GM23338 (cell line): ENCODE measurements at regions not wholly inside any gene's neighbourhood (a gene's known extent, or its start where the extent isn't known, plus 50 kb on each side); places are given as distances from the start of the nearest gene placed in this dataset.

Experiments
- ATAC-seq: fragments of 200-7000 bp; cut with Tn5 transposase; 3 replicates; pipeline ENCODE4 v1.9.1; 2020
- DNase-seq: peaks from one replicate; pipeline ENCODE4 v3.0.0-alpha.2; 2015; ENCODE audit warnings: low spot score
- H2AFZ ChIP-seq: fragments of 200-600 bp; sonication (generic); 2 replicates; pipeline ENCODE4 v1.8.0; 2016; ENCODE audit warnings: antibody characterized with exemption, mild to moderate bottlenecking, moderate library complexity
- H3F3A ChIP-seq: fragments of 200-600 bp; sonication (generic); replicated peaks from 2 replicates; pipeline ENCODE4 v1.8.0; 2017; ENCODE audit warnings: antibody characterized with exemption, mixed run types, low read depth
- H3K27ac ChIP-seq: fragments of 200-600 bp; sonication (generic); 2 replicates; pipeline ENCODE4 v1.6.1; 2016; ENCODE audit warnings: low read depth
- H3K27me3 ChIP-seq: fragments of 200-600 bp; sonication (generic); 2 replicates; pipeline ENCODE4 v1.8.0; 2016; ENCODE audit warnings: mild to moderate bottlenecking, mixed run types, moderate library complexity; ENCODE audit not compliant: insufficient read depth
- H3K36me3 ChIP-seq: fragments of 200-600 bp; sonication (generic); 2 replicates; pipeline ENCODE4 v1.8.0; 2016; ENCODE audit warnings: mild to moderate bottlenecking; ENCODE audit not compliant: insufficient read depth
- H3K4me1 ChIP-seq: fragments of 200-600 bp; sonication (generic); 2 replicates; pipeline ENCODE4 v1.8.0; 2016; ENCODE audit warnings: mild to moderate bottlenecking, moderate library complexity; ENCODE audit not compliant: insufficient read depth
- H3K4me2 ChIP-seq: fragments of 200-600 bp; sonication (generic); 2 replicates; pipeline ENCODE4 v1.7.1; 2017; ENCODE audit warnings: mixed run types
- H3K4me3 ChIP-seq: fragments of 200-600 bp; sonication (generic); 2 replicates; pipeline ENCODE4 v1.6.1; 2016; ENCODE audit warnings: mixed run types
- H3K79me2 ChIP-seq: fragments of 200-600 bp; sonication (generic); replicated peaks from 2 replicates; pipeline ENCODE4 v1.8.0; 2017; ENCODE audit warnings: mild to moderate bottlenecking; ENCODE audit not compliant: insufficient read depth
- H3K9me2 ChIP-seq: fragments of 200-600 bp; sonication (generic); 2 replicates; pipeline ENCODE4 v1.8.0; 2017; ENCODE audit not compliant: insufficient read depth
- H4K20me1 ChIP-seq: fragments of 200-600 bp; sonication (generic); replicated peaks from 2 replicates; pipeline ENCODE4 v1.8.0; 2017; ENCODE audit warnings: mild to moderate bottlenecking; ENCODE audit not compliant: insufficient read depth
- H3K27ac Mint-ChIP-seq: 2 replicates; pipeline ENCODE4 v1.8.0; 2020; ENCODE audit warnings: inconsistent platforms, mild to moderate bottlenecking, moderate library complexity, mixed read lengths
- H3K27me3 Mint-ChIP-seq: 3 replicates; pipeline ENCODE4 v1.8.0; 2022; ENCODE audit warnings: low read depth, mild to moderate bottlenecking, moderate library complexity, mixed read lengths, inconsistent platforms; ENCODE audit not compliant: insufficient read depth, poor library complexity
- H3K36me3 Mint-ChIP-seq: 3 replicates; pipeline ENCODE4 v1.8.0; 2021; ENCODE audit warnings: low read depth, mild to moderate bottlenecking, inconsistent platforms, moderate library complexity, mixed read lengths
- H3K4me1 Mint-ChIP-seq: 3 replicates; pipeline ENCODE4 v1.8.0; 2020; ENCODE audit warnings: mild to moderate bottlenecking, inconsistent platforms, mixed read lengths
- H3K4me3 Mint-ChIP-seq: 3 replicates; pipeline ENCODE4 v1.8.0; 2021; ENCODE audit warnings: moderate library complexity, mild to moderate bottlenecking, inconsistent platforms, mixed read lengths
- H3K9me3 Mint-ChIP-seq: 3 replicates; pipeline ENCODE4 v1.8.0; 2020; ENCODE audit warnings: moderate library complexity, mild to moderate bottlenecking, inconsistent platforms, mixed read lengths
- CREB1 ChIP-seq: fragments of 250-450 bp; sonication (Bioruptor Pico); IDR thresholded peaks from 2 replicates; pipeline ENCODE4 v1.5.0; 2020; ENCODE audit warnings: low read depth, mild to moderate bottlenecking, moderate library complexity
- EZH2 ChIP-seq: fragments of 200-600 bp; sonication (generic); IDR thresholded peaks from one replicate; pipeline ENCODE4 v1.8.0; 2017; ENCODE audit warnings: antibody characterized with exemption, mild to moderate bottlenecking, low read depth; ENCODE audit not compliant: unreplicated experiment
- EZH2phosphoT487 ChIP-seq: fragments of 200-600 bp; sonication (generic); IDR thresholded peaks from one replicate; pipeline ENCODE4 v1.8.1; 2018; ENCODE audit warnings: antibody characterized with exemption; ENCODE audit not compliant: unreplicated experiment
- JUNB ChIP-seq: IDR thresholded peaks from one replicate; pipeline ENCODE4 v1.6.1; 2016; ENCODE audit warnings: antibody characterized with exemption; ENCODE audit not compliant: unreplicated experiment
- NANOG ChIP-seq: IDR thresholded peaks from 2 replicates; pipeline ENCODE4 v1.6.1; 2016; ENCODE audit warnings: antibody characterized with exemption, borderline replicate concordance
- STAT1 ChIP-seq: IDR thresholded peaks from one replicate; pipeline ENCODE4 v1.6.1; 2016; ENCODE audit warnings: antibody characterized with exemption; ENCODE audit not compliant: unreplicated experiment
- ZNF114 ChIP-seq: fragments of 250-450 bp; sonication (Bioruptor Pico); IDR thresholded peaks from 2 replicates; pipeline ENCODE4 v1.5.0; 2020; ENCODE audit warnings: mild to moderate bottlenecking, moderate library complexity
- ZNF331 ChIP-seq: fragments of 250-450 bp; sonication (Bioruptor Pico); IDR thresholded peaks from 2 replicates; pipeline ENCODE4 v1.5.0; 2020; ENCODE audit warnings: low read depth, mild to moderate bottlenecking, moderate library complexity
- TF ChIP-seq, protein P1 (sequence below): fragments of 250-450 bp; sonication (Bioruptor Pico); IDR thresholded peaks from 2 replicates; pipeline ENCODE4 v1.5.0; 2020; ENCODE audit warnings: mild to moderate bottlenecking, moderate library complexity
- TF ChIP-seq, protein P2 (sequence below): IDR thresholded peaks from 2 replicates; pipeline ENCODE4 v1.6.1; 2016; ENCODE audit warnings: antibody characterized with exemption
- TF ChIP-seq, protein P3 (sequence below), 2 experiments: fragments of 200-600 bp in 1 of 2; sonication (generic) in 1 of 2; conservative IDR thresholded peaks; 2 replicates each; pipeline versions ENCODE4 v1.5.1 to v1.6.1; 2016 to 2017; ENCODE audit warnings: antibody characterized with exemption in 2 of 2, low read depth in 2 of 2, mild to moderate bottlenecking in 2 of 2, moderate library complexity in 1 of 2

DNA sequence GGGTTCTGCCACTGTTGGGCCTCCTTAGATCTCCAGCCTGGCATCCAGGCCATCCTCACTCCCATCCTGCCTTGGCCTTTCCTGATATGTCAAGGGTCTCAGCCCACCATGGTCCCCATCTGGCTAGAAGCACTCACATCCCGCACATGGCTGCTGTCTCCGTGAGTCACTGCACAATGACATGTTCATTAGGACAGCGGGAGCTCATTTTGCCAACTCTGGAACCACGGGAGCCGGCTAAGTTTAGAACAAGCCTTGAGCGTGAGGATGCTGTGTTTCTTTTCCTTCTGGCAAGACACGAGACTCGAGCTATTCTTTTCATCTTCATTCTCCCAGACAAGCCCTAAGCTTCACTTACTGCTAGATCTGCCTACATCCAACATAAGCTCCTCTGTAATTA lies 65.7 kb upstream of the KSR1 start (continued):
- TF ChIP-seq, protein P1, sequence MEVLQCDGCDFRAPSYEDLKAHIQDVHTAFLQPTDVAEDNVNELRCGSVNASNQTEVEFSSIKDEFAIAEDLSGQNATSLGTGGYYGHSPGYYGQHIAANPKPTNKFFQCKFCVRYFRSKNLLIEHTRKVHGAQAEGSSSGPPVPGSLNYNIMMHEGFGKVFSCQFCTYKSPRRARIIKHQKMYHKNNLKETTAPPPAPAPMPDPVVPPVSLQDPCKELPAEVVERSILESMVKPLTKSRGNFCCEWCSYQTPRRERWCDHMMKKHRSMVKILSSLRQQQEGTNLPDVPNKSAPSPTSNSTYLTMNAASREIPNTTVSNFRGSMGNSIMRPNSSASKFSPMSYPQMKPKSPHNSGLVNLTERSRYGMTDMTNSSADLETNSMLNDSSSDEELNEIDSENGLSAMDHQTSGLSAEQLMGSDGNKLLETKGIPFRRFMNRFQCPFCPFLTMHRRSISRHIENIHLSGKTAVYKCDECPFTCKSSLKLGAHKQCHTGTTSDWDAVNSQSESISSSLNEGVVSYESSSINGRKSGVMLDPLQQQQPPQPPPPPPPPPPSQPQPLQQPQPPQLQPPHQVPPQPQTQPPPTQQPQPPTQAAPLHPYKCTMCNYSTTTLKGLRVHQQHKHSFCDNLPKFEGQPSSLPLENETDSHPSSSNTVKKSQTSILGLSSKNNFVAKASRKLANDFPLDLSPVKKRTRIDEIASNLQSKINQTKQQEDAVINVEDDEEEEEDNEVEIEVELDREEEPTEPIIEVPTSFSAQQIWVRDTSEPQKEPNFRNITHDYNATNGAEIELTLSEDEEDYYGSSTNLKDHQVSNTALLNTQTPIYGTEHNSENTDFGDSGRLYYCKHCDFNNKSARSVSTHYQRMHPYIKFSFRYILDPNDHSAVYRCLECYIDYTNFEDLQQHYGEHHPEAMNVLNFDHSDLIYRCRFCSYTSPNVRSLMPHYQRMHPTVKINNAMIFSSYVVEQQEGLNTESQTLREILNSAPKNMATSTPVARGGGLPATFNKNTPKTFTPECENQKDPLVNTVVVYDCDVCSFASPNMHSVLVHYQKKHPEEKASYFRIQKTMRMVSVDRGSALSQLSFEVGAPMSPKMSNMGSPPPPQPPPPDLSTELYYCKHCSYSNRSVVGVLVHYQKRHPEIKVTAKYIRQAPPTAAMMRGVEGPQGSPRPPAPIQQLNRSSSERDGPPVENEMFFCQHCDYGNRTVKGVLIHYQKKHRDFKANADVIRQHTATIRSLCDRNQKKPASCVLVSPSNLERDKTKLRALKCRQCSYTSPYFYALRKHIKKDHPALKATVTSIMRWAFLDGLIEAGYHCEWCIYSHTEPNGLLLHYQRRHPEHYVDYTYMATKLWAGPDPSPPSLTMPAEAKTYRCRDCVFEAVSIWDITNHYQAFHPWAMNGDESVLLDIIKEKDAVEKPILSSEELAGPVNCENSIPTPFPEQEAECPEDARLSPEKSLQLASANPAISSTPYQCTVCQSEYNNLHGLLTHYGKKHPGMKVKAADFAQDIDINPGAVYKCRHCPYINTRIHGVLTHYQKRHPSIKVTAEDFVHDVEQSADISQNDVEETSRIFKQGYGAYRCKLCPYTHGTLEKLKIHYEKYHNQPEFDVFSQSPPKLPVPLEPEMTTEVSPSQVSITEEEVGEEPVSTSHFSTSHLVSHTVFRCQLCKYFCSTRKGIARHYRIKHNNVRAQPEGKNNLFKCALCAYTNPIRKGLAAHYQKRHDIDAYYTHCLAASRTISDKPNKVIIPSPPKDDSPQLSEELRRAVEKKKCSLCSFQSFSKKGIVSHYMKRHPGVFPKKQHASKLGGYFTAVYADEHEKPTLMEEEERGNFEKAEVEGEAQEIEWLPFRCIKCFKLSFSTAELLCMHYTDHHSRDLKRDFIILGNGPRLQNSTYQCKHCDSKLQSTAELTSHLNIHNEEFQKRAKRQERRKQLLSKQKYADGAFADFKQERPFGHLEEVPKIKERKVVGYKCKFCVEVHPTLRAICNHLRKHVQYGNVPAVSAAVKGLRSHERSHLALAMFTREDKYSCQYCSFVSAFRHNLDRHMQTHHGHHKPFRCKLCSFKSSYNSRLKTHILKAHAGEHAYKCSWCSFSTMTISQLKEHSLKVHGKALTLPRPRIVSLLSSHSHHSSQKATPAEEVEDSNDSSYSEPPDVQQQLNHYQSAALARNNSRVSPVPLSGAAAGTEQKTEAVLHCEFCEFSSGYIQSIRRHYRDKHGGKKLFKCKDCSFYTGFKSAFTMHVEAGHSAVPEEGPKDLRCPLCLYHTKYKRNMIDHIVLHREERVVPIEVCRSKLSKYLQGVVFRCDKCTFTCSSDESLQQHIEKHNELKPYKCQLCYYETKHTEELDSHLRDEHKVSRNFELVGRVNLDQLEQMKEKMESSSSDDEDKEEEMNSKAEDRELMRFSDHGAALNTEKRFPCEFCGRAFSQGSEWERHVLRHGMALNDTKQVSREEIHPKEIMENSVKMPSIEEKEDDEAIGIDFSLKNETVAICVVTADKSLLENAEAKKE (CRISPR knock-in tag), result no peak
- no peak for TF ChIP-seq ZNF331
- TF ChIP-seq ZNF114 (CRISPR knock-in tag), result no peak
- TF ChIP-seq JUNB, result no peak
- TF ChIP-seq, protein P2, sequence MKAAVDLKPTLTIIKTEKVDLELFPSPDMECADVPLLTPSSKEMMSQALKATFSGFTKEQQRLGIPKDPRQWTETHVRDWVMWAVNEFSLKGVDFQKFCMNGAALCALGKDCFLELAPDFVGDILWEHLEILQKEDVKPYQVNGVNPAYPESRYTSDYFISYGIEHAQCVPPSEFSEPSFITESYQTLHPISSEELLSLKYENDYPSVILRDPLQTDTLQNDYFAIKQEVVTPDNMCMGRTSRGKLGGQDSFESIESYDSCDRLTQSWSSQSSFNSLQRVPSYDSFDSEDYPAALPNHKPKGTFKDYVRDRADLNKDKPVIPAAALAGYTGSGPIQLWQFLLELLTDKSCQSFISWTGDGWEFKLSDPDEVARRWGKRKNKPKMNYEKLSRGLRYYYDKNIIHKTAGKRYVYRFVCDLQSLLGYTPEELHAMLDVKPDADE, result no peak
- TF ChIP-seq CREB1 (CRISPR knock-in tag), result no peak

DNA sequence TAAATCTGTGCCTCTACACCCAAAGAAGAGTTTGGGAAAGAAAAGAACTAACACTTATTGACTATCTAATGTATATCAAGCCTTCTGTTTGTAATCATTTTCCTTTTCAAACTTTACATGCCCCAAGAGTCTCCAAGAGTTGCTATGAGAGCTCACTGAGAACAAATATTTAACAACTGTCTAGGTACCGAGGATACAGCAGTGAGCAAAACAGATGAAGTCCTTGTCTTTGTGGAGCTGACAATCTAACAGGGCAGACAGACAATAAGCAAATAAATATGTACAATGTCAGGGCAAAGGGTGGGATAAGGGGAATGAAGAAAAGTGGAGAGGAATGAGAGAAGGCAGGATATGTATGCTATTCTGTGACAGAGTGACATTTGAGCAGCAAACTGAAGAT lies 64.8 kb upstream of the KSR1 start:
- Histone ChIP-seq H3K27me3 (no peaks in the 10 kb centered on the region), H3K27ac (no peak overlapping the region), H3K36me3 (no peaks in the 10 kb centered on the region), H4K20me1 (no peaks in the 10 kb centered on the region), H3K4me2 (no peak overlapping the region), H3K9me2 (no peaks in the 10 kb centered on the region; the same call in 1 of the 2 replicates), H2AFZ (no peak overlapping the region), H3K4me3 (no peak overlapping the region), H3K79me2 (no peaks in the 10 kb centered on the region), H3K4me1 (no peaks in the 10 kb centered on the region), H3F3A (no peaks in the 10 kb centered on the region)
- H3K27me3 Mint-ChIP-seq, result peaks cover 6% of the 10 kb centered on the region
- no peaks in the 10 kb centered on the region for H3K4me1 Mint-ChIP-seq
- no peaks in the 10 kb centered on the region for H3K9me3 Mint-ChIP-seq
- no peak for DNase-seq
- ATAC-seq, result no peak
- H3K4me3 Mint-ChIP-seq, result no peak overlapping the region
- TF ChIP-seq JUNB (no peak), ZNF114 (CRISPR knock-in tag) (no peak), NANOG (no peak), EZH2 (no peak), STAT1 (no peak), ZNF331 (no peak), EZH2phosphoT487 (no peak)
- TF ChIP-seq, protein P3, sequence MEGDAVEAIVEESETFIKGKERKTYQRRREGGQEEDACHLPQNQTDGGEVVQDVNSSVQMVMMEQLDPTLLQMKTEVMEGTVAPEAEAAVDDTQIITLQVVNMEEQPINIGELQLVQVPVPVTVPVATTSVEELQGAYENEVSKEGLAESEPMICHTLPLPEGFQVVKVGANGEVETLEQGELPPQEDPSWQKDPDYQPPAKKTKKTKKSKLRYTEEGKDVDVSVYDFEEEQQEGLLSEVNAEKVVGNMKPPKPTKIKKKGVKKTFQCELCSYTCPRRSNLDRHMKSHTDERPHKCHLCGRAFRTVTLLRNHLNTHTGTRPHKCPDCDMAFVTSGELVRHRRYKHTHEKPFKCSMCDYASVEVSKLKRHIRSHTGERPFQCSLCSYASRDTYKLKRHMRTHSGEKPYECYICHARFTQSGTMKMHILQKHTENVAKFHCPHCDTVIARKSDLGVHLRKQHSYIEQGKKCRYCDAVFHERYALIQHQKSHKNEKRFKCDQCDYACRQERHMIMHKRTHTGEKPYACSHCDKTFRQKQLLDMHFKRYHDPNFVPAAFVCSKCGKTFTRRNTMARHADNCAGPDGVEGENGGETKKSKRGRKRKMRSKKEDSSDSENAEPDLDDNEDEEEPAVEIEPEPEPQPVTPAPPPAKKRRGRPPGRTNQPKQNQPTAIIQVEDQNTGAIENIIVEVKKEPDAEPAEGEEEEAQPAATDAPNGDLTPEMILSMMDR (conservative IDR thresholded peaks at IDR 0.05; ENCODE audit: low read depth in 2 of 2), result no peak
- no peaks in the 10 kb centered on the region for H3K36me3 Mint-ChIP-seq
- H3K27ac Mint-ChIP-seq, result no peak overlapping the region
